Keratinocyte (primary cell): ENCODE measurements at regions not wholly inside any gene's neighbourhood (a gene's known extent, or its start where the extent isn't known, plus 50 kb on each side); places are given as distances from the start of the nearest gene placed in this dataset.

ENCODE experiments used
- CTCF ChIP-seq, 3 experiments: IDR thresholded peaks in 1 of 3; conservative IDR thresholded peaks in 1 of 3; optimal IDR thresholded peaks in 1 of 3; 2 replicates in 2 of 3; 3 replicates in 1 of 3; pipeline versions ENCODE3 to v1.5.1; 2011; ENCODE audit warnings: low read length in 3 of 3, mild to moderate bottlenecking in 3 of 3, moderate library complexity in 2 of 3, control low read depth in 1 of 3, inconsistent platforms in 1 of 3; ENCODE audit not compliant: insufficient read depth in 2 of 3; ENCODE audit errors: extremely low read depth in 1 of 3
- EZH2 ChIP-seq: IDR thresholded peaks from one replicate; pipeline ENCODE4 v1.6.1; 2012; ENCODE audit warnings: inconsistent platforms, mild to moderate bottlenecking, low read length, moderate library complexity

- TF ChIP-seq CTCF (optimal IDR thresholded peaks at IDR 0.05 in 1 of 3, IDR thresholded peaks at IDR 0.05 in 1 of 3, conservative IDR thresholded peaks at IDR 0.05 in 1 of 3; ENCODE audit: extremely low read depth in 1 of 3, insufficient read depth in 2 of 3, low read length in 3 of 3): no peak
- no peak for TF ChIP-seq EZH2
These were observed 80.3 kb upstream of the HMGCLL1 start for GRCh38 chr6:55659304-55659703.
